HG03442 (cell line): ENCODE measurements at regions not wholly inside any gene's neighbourhood (a gene's known extent, or its start where the extent isn't known, plus 50 kb on each side); places are given as distances from the start of the nearest gene placed in this dataset.

Experiments
- ATAC-seq: cut with Tn5 transposase; IDR thresholded peaks from one replicate; pipeline ENCODE4 v1.9.1; 2021; ENCODE audit warnings: mild to moderate bottlenecking, moderate library complexity; ENCODE audit not compliant: unreplicated experiment

DNA sequence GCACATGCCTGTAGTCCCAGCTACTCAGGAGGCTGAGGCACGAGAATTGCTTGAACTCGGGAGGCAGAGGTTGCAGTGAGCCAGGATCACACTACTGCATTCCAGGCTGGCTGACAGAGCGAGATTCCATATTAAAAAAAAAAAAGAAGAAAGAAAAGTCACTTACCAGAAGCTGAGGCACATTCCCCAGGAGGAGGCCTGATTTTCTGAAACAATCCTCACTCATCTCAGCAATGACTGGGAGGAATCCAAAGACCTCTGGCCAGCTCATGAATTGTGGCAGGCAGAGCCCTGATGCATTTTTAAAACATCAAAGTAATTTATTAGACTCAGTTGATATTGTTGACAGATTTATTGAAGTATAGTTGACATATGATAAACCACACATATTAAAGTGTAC, 206.3 kb downstream of the FOXO1 start:
- no peak for ATAC-seq

GRCh38 chr13:40464337-40465014, 202.0 kb downstream of the FOXO1 start:
- no peak for ATAC-seq

GRCh38 chr13:40465015-40465390, 201.4 kb downstream of the FOXO1 start:
- ATAC-seq: no peak

- no peak for ATAC-seq
These were observed 200.2 kb downstream of the FOXO1 start for GRCh38 chr13:40466272-40466671.

DNA sequence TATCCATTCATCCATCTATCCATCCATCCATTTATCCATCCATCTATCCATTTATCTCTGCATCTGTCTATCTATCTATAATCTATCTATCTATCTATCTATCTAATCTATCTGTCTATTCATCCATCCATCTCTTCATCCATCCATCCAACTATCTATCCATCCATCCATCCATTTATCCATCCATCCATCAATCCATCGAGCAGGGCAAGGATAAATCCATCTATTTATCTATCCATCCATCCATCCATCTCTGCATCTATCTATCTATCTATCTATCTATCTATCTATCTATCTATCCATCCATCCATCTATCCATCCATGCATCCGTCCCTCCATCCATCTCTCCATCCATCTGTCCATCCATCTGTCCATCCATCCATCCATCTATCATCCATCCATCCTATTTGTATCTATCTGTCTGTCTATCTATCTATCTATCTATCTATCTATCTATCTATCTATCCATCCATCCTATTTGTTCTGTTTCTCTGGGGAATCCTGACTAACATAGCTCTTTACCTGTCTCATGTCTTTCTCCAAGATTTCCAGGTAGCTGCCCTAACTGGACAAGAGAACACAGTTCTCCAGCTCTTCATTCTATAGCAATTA, 198.1 kb downstream of the FOXO1 start:
- ATAC-seq: no peak

- no peak for ATAC-seq
These were observed 196.7 kb downstream of the FOXO1 start for GRCh38 chr13:40469581-40470310.

DNA sequence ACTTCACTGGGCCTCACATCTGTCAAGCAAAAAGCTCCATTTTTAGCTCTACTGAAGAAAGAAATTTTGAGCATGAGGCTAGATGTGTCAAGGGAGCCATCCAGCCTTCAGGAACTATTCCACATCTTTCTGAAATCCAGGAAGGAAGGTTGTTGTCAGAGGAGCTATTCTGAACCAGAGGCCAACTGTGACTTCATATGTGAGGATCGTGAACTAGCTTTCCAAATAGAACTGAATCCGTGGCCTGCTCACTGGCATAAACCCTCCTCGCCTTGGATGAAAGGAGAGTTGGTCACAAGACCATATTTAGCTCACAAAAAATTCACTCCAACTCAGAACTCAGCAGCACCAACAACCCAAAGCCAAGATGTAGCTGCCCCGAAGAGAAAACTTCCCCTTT, 195.8 kb downstream of the FOXO1 start:
- ATAC-seq: no peak

GRCh38 chr13:40471076-40471475, 195.4 kb downstream of the FOXO1 start:
- no peak for ATAC-seq

DNA sequence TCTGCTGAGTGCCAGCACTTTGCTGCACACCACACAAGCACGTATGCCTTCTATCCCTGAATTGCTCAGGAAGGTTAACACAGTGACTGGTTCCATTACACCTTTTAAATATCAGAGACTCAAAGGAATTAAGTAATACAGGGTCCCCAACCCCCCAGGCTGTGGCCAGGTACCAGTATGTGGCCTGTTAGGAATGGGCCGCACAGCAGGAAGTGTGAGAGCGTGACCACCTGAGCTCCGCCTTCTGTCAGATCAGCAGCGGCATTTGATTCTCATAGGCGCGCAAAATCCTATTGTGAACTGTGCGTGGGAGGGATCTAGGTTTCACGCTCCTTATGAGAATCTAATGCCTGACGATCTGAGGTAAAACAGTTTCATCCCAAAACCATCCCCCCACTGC, 194.5 kb downstream of the FOXO1 start:
- no peak for ATAC-seq

- ATAC-seq: no peak
These were observed 193.8 kb downstream of the FOXO1 start for GRCh38 chr13:40472427-40473220.

GRCh38 chr13:40475617-40476016, 190.8 kb downstream of the FOXO1 start:
- ATAC-seq: no peak

GRCh38 chr13:40476175-40476958, 190.1 kb downstream of the FOXO1 start:
- no peak for ATAC-seq

DNA sequence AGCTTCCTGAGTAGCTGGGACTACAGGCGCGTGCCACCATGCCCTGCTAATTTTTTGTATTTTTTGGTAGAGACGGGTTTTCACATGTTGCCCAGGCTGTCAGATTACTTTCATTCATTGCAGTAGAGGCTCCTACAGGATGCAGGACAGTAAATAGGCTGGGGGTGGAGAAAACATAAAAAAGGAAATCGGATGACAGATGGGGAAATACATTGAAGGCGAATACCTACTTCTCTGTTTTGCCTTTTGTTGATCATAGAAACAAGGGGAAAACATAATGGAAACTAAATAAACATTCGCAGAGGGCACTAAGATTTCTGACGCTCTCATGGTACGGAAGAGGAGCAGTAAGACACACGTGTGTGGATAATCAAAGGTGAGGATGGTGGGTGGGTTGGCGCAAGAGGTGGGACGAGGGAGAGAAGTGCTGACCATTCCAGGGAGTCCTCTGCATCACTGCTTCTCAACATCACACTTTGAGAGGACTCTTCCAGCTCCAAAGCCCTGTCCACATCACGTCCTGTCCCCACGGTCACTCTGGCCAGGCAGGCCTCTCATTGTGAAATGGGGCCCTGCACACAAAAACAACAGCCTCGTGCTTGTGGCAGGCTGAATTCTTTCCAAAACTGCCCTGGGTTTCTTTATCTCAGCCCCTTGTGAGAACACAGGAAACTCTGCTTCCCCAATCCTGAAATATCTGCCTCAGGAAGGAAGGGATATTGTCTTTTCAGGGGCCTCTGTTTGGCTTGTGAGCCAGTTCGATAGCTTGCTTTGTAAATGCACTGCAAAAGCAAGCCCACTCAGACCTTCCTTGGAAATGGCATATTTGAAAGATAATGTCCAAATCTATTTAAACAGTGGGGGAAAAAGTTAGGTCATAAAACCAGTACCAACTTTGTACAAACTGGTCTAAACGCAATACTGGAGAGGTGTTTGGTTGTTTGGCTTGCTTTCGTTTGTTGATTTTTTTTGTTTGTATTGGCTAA, 188.5 kb downstream of the FOXO1 start:
- ATAC-seq: no peak

DNA sequence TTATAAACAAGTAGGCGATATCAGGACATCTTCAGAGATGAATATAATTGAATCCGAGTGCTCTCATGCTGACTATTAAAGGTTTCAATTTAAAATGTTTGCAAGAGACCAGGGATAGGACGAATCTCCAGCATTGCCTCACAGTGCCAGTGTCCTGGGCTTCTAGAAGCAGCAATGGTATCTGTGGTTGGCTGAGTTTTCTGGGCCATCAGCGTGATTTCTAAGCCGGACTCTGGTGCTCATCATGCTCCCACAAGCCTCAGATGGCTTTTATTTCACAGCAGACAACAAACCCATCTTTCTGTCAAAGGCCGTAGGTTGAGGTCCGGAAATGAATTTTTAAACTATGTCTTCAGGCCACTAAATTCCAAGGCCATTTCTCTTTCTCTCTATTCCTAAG, 187.7 kb downstream of the FOXO1 start:
- ATAC-seq: no peak

GRCh38 chr13:40479196-40479845, 187.1 kb downstream of the FOXO1 start:
- ATAC-seq: no peak

GRCh38 chr13:40480012-40480914, 186.2 kb downstream of the FOXO1 start:
- ATAC-seq: no peak

GRCh38 chr13:40480915-40481516, 185.4 kb downstream of the FOXO1 start:
- no peak for ATAC-seq

DNA sequence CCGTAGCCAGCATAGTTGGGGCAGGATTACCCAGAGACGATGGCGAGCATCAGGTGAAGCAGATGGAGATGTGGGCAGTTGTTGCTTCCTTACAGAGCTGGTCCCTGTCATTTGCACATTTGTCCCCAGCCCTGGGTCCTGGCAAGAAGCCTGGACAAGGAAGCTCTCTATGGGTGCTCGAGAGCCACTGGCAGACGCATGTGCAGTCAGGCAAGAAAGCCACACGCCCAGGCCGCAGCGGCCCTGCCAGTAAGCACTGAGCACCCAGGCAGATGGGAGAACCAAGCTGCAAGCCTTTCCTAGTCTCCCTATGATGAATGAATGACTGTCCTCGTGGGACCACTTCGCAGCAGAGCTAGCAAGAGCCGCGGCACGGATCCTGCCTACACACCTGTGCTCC, 182.8 kb downstream of the FOXO1 start:
- ATAC-seq: no peak
